Breast epithelium (tissue), 3 donors: ENCODE measurements at regions not wholly inside any gene's neighbourhood (a gene's known extent, or its start where the extent isn't known, plus 50 kb on each side); places are given as distances from the start of the nearest gene placed in this dataset.
"Not testable (repeated sequence)": the region's sequence is repeated elsewhere in the genome, so short reads cannot be mapped to it uniquely, and the experiment has no call there.

ENCODE experiments used
- POLR2A ChIP-seq: fragments of 450-650 bp; IDR thresholded peaks from one replicate; pipeline ENCODE4 v1.6.1; 2016; ENCODE audit warnings: antibody characterized with exemption, mild to moderate bottlenecking, moderate library complexity
- TF ChIP-seq, protein P1 (sequence below), 3 donors: fragments of 450-650 bp; IDR thresholded peaks; one replicate each; pipeline ENCODE4 v1.5.1; 2016 to 2017; ENCODE audit warnings: antibody characterized with exemption in 3 of 3, mild to moderate bottlenecking in 3 of 3, moderate library complexity in 3 of 3

DNA sequence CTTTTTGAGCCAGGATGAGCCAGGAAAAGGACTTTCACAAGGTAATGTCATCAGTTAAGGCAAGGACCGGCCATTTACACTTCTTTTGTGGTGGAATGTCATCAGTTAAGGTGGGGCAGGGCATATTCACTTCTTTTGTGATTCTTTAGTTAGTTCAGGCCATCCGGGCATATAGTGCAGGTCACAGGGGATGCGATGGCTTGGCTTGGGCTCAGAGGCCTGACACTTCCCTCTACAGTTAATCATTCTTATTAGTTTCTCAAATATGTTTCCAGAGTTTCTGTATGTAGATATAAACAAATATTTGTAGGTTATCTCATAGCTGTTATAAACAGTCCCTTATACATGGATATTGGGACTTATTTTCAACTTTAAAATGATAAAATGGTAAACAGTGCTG is 326.5 kb downstream of the PCDH11X start:
- TF ChIP-seq, protein P1, sequence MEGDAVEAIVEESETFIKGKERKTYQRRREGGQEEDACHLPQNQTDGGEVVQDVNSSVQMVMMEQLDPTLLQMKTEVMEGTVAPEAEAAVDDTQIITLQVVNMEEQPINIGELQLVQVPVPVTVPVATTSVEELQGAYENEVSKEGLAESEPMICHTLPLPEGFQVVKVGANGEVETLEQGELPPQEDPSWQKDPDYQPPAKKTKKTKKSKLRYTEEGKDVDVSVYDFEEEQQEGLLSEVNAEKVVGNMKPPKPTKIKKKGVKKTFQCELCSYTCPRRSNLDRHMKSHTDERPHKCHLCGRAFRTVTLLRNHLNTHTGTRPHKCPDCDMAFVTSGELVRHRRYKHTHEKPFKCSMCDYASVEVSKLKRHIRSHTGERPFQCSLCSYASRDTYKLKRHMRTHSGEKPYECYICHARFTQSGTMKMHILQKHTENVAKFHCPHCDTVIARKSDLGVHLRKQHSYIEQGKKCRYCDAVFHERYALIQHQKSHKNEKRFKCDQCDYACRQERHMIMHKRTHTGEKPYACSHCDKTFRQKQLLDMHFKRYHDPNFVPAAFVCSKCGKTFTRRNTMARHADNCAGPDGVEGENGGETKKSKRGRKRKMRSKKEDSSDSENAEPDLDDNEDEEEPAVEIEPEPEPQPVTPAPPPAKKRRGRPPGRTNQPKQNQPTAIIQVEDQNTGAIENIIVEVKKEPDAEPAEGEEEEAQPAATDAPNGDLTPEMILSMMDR (IDR thresholded peaks at IDR 0.05): not testable (repeated sequence)
- not testable (repeated sequence) for TF ChIP-seq POLR2A
